GM18867 (cell line): ENCODE measurements at regions not wholly inside any gene's neighbourhood (a gene's known extent, or its start where the extent isn't known, plus 50 kb on each side); places are given as distances from the start of the nearest gene placed in this dataset.

Experiments used
- ATAC-seq: cut with Tn5 transposase; IDR thresholded peaks from one replicate; pipeline ENCODE4 v1.9.1; 2021; ENCODE audit warnings: mild to moderate bottlenecking, moderate library complexity; ENCODE audit not compliant: unreplicated experiment

GRCh38 chr10:113320211-113320610 lies 232.6 kb upstream of the HABP2 start:
- ATAC-seq = no peak

GRCh38 chr10:113320987-113321386 lies 231.9 kb upstream of the HABP2 start:
- ATAC-seq = no peak

- ATAC-seq = no peak
Observed at GRCh38 chr10:113322843-113323242, 230.0 kb upstream of the HABP2 start.

- no peak for ATAC-seq
Observed at GRCh38 chr10:113323985-113324384, 228.9 kb upstream of the HABP2 start.

GRCh38 chr10:113326160-113327111 lies 226.4 kb upstream of the HABP2 start:
- peak; percentile 93 for ATAC-seq

GRCh38 chr10:113329121-113329596 lies 223.7 kb upstream of the HABP2 start:
- ATAC-seq = no peak

GRCh38 chr10:113331961-113332360 lies 220.9 kb upstream of the HABP2 start:
- ATAC-seq = no peak

- ATAC-seq = no peak
Observed at GRCh38 chr10:113333313-113333712, 219.5 kb upstream of the HABP2 start.

- ATAC-seq = no peak
Observed at GRCh38 chr10:113335592-113335991, 217.3 kb upstream of the HABP2 start.

- ATAC-seq = no peak
Observed at GRCh38 chr10:113336549-113337130, 216.2 kb upstream of the HABP2 start.

- no peak for ATAC-seq
Observed at GRCh38 chr10:113337142-113337541, 215.7 kb upstream of the HABP2 start.

GRCh38 chr10:113339121-113339520 lies 213.7 kb upstream of the HABP2 start:
- no peak for ATAC-seq

- no peak for ATAC-seq
Observed at GRCh38 chr10:113340282-113340681, 212.6 kb upstream of the HABP2 start.

- ATAC-seq = no peak
Observed at GRCh38 chr10:113341138-113341537, 211.7 kb upstream of the HABP2 start.

GRCh38 chr10:113345826-113346624 lies 206.8 kb upstream of the HABP2 start:
- ATAC-seq = no peak

GRCh38 chr10:113347508-113347907 lies 205.3 kb upstream of the HABP2 start:
- ATAC-seq = no peak

GRCh38 chr10:113348694-113349093 lies 204.2 kb upstream of the HABP2 start:
- no peak for ATAC-seq

- no peak for ATAC-seq
Observed at GRCh38 chr10:113350311-113351040, 202.4 kb upstream of the HABP2 start.

- no peak for ATAC-seq
Observed at GRCh38 chr10:113354711-113355110, 198.1 kb upstream of the HABP2 start.

GRCh38 chr10:113356794-113357680 lies 195.8 kb upstream of the HABP2 start:
- ATAC-seq = no peak
